ENCODE measurements at regions not wholly inside any gene's neighbourhood (a gene's known extent, or its start where the extent isn't known, plus 50 kb on each side); places are given as distances from the start of the nearest gene placed in this dataset.
A peak's percentile ranks its signal among the peaks of the same experiment; 100 is the strongest.

- TF ChIP-seq ZNF609 (CRISPR knock-in tag; IDR thresholded peaks at IDR 0.05; ENCODE audit: borderline replicate concordance): no peak
- TF ChIP-seq RFXAP (CRISPR knock-in tag; IDR thresholded peaks at IDR 0.05; ENCODE audit: borderline replicate concordance): no peak
- TF ChIP-seq SMAD1 (CRISPR knock-in tag; IDR thresholded peaks at IDR 0.05; ENCODE audit: borderline replicate concordance, low read depth): no peak
- no peak for TF ChIP-seq KDM5B (CRISPR knock-in tag; IDR thresholded peaks at IDR 0.05; ENCODE audit: borderline replicate concordance)
- TF ChIP-seq TEAD3 (CRISPR knock-in tag; optimal IDR thresholded peaks at IDR 0.05; ENCODE audit: borderline replicate concordance): peak; percentile 70
- no peak for TF ChIP-seq TFDP1 (CRISPR knock-in tag; IDR thresholded peaks at IDR 0.05; ENCODE audit: borderline replicate concordance)
- no peak for TF ChIP-seq ZNF691 (CRISPR knock-in tag; IDR thresholded peaks at IDR 0.05; ENCODE audit: borderline replicate concordance, low read depth)
- no peak for TF ChIP-seq SOX13 (IDR thresholded peaks at IDR 0.05)
- TF ChIP-seq SOX13 (CRISPR knock-in tag; conservative IDR thresholded peaks at IDR 0.05 in 1 of 2, IDR thresholded peaks at IDR 0.05 in 1 of 2): peak in 1 of 2 experiments; percentile 33; a peak in 2 of 4 replicates
- no peak for TF ChIP-seq ZKSCAN1 (IDR thresholded peaks at IDR 0.05; ENCODE audit: low read length)
- TF ChIP-seq PRDM15 (CRISPR knock-in tag; IDR thresholded peaks at IDR 0.05): no peak
- no peak for TF ChIP-seq NR1H2 (CRISPR knock-in tag; IDR thresholded peaks at IDR 0.05; ENCODE audit: borderline replicate concordance, low read depth)
- no peak for TF ChIP-seq FIP1L1 (IDR thresholded peaks at IDR 0.05; ENCODE audit: borderline replicate concordance, insufficient read depth, low read depth, low read length)
- TF ChIP-seq POGK (CRISPR knock-in tag; conservative IDR thresholded peaks at IDR 0.05): no peak
- peak; percentile 56; the same call in 1 of the 2 replicates for TF ChIP-seq HMG20A (CRISPR knock-in tag; IDR thresholded peaks at IDR 0.05; ENCODE audit: borderline replicate concordance)
- TF ChIP-seq HNRNPL (IDR thresholded peaks at IDR 0.05; ENCODE audit: low read depth, low read length): no peak
- TF ChIP-seq ZKSCAN5 (CRISPR knock-in tag; IDR thresholded peaks at IDR 0.05): no peak
- no peak for TF ChIP-seq ZNF234 (CRISPR knock-in tag; conservative IDR thresholded peaks at IDR 0.05)
These were observed 146.5 kb downstream of the NXNL2 start (continued) for GRCh38 chr9:88681434-88681833.
